GM21737 (cell line): ENCODE measurements at regions not wholly inside any gene's neighbourhood (a gene's known extent, or its start where the extent isn't known, plus 50 kb on each side); places are given as distances from the start of the nearest gene placed in this dataset.
"Not testable (repeated sequence)": the region's sequence is repeated elsewhere in the genome, so short reads cannot be mapped to it uniquely, and the experiment has no call there.

Experiments used
- ATAC-seq: cut with Tn5 transposase; IDR thresholded peaks from one replicate; pipeline ENCODE4 v1.9.1; 2021; ENCODE audit warnings: mild to moderate bottlenecking, moderate library complexity; ENCODE audit not compliant: unreplicated experiment

DNA sequence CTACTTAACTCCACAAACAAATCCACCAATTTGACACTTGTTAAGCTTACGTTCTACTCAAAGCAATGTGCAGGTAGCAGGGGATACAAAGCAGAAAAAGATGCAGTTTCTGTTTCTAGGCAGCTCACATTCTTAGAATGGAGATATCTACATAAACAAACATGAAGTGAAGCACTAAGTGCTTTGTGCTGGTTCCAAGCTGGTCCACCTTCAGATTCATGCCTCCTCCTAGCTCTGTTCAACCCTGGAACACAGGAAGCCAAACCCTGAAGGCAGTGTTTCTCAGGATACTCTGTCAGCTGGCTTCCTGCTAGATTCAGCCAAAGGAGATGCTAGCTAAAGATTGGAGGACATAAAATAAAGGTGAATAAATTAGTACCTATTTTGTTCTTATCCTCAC is 55.3 kb upstream of the NOL4 start:
- ATAC-seq: no peak

GRCh38 chr18:34280653-34281052 is 55.9 kb upstream of the NOL4 start:
- ATAC-seq: no peak

- no peak for ATAC-seq
These were observed 56.6 kb upstream of the NOL4 start for GRCh38 chr18:34281290-34281689.

- ATAC-seq: no peak
These were observed 57.0 kb upstream of the NOL4 start for GRCh38 chr18:34281722-34282121.

GRCh38 chr18:34283506-34283905 is 58.8 kb upstream of the NOL4 start:
- no peak for ATAC-seq

DNA sequence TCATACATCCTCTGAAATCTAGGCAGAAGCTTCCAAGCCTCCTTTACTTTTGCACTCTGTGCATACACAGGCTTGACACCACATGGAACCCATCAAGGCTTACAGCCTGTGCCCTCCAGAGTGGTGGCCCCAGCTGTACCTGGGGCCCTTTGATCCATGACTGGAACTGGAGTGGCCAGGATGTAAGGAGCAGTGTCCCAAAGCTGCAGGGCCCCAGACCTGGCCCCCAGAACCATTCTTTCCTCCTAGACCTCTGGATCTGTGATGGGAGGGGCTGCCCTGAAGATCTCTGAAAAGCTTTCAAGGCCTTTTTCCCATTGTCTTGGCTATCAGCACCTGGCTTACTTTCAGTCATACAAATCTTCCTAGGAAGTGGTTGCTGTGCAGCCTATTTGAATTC is 63.1 kb upstream of the NOL4 start:
- ATAC-seq: no peak

GRCh38 chr18:34292594-34292993 is 67.9 kb upstream of the NOL4 start:
- ATAC-seq: no peak

GRCh38 chr18:34297287-34297686 is 72.6 kb upstream of the NOL4 start:
- no peak for ATAC-seq

GRCh38 chr18:34299828-34300227 is 75.1 kb upstream of the NOL4 start:
- no peak for ATAC-seq

DNA sequence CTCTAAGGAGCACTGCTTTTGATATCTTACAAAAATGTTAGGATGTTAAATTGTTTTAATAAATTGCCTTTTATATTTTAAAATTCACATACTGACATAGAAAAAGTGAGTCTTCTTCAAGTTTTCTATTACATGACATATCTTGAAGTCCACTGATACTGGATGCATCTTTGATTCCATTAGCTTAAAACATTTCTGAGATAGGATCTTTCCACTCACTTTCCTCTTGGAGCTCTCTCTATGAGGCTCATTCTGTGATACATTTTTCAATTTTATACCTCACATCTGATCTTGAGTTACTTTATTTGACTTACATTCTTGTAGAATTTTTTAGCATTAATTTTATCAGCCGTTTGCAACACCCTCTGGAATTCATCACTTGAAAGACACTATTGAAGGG is 86.8 kb upstream of the NOL4 start:
- no peak for ATAC-seq

DNA sequence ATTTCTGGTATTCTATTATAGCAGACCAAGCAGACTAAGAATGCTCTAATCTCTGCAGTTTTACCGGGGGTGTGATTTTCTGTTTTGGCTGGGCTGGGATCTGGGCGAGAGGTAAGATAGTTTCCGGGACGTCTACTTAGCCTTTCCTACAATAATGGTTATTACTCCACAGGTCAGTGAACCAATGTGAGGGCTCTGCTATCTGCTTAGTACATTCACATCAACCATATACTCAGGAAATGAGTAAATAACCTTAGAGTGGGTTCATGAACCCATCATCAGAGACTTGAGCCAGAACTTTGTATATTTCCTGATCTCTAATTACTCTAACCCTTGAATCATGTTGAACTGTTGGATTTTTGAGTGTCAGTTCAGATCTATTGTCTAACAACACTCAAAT is 90.1 kb upstream of the NOL4 start:
- ATAC-seq: no peak

DNA sequence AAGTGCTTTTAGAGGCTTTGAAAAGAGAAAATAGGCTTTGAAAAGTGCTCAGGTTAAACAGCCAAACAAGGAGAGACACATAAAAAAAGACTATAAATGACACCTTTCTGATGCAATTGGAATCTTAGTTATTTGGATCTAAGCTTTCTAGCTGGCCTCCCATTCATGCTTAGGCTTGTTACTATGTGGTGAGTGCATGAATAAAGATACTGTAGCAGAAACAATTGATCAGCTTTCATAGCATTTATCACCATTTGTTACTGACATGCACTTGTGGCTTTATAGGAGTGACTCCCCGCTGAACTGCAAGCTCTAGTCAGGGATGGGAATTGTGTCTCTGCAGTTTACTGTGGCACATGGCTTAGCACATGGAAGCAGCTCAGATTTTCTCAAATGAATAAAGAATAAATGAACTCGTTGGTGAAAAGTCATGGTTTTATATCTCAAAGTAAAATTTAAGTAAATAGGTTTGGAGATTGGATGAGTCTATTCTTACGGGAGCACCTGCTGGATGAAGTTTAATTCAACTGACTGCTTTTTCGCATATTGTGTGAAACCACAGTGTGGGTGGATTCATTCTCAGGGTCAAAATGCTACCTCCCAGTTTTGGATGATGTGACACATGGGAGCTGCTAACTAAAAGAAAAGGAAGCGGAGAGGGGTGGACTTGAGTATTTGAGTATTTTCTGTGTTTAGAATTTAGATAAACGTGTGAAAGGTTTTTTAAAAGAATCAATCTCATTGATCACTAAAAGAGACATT is 91.1 kb upstream of the NOL4 start:
- no peak for ATAC-seq

DNA sequence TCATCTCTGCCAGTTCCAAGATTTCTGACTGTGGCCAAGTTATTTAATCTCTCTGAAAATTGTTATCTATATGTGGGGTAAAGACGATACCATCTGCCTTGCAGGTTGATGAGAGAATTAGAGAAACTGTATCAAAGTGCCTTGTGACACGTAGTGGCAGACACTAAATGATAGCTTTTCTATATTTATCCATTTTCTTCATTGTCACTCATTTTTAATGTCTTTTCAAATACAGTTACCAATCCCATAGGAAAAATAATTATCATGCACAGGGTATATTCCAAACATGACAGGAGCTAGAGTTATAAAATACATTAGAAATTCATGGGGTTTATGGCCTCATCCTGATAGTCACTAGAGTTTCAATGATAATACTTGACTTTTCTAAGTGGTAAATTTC is 95.6 kb upstream of the NOL4 start:
- no peak for ATAC-seq

- ATAC-seq: no peak
These were observed 96.4 kb upstream of the NOL4 start for GRCh38 chr18:34321066-34321465.

DNA sequence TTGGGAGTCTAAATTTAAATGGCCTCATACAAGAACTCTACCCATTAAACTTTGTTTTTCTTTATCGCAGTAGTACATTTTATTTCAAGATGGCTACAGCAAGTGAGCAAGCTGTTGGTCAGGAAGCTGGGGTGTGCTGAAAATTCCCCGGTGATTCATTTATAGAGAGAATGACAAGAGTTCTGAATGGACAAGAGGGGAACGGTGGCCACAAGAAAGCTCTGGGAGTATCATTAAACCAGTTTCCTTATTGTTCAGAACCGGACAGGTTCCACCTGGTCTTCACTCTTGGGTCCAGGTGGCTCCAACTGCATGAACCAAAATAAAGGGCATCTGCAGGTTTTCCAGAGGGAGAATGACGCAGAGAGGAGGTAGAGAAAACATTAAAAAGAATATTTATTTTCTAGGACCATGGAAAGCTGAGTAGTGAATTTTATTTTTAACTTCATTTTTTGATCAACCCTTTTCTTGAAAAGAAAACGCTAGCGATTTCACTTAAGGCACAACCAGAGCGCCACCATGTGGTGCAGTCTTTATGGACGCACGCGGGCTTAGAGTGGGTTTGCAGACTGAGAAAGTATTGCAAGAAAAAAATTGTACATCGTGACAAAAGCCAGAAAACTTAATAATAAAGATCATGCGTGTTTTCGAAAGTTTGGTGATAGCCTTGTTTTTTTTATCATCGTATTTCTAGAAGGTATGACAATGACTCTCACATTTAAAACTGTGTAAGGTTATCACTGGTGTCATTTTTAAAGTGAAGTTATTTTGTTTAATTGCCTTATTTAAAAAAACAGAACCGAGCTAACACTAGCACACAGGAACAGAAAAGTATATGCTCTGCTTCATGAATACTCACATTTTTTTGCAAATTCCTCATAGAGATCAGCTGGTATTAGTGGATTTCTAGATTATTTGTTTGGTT is 97.9 kb upstream of the NOL4 start:
- peak; percentile 56 for ATAC-seq

DNA sequence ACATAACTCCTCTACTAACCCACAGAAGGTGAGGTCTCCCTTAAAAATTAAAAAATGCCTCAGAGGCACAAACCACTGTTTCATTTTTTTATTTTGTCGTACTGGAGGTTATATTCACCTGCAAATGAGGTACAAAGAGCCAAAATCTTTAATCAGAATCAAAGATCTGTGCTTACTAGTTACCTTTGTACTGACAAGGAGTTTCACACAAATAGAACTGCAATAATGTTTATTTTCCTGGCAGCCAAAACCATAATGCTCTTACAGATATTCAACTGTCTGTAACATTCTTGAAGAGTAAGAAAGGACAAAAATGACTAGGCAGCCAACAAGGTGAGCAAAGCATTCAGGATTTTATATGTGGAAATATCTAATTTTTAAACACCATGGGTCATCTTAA is 105.1 kb upstream of the NOL4 start:
- no peak for ATAC-seq

DNA sequence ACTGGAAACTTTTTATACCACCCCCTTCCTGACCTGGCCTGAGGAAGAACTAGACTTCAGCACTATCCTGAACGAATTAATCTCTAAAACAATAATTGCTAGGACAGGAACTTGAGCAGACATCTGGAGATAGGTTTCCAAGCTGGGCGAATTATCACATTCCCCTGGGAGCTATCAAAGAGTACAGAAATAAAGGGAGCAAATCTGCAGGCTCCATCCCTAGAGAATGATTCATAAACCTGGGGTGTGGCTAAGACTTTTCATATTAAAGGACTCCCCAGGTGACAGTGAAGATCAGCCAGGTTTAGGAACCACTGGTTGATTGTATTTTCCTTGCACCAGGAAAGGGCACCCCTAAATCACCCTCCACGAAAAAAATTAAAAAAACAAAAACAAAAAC is 105.6 kb upstream of the NOL4 start:
- ATAC-seq: no peak

DNA sequence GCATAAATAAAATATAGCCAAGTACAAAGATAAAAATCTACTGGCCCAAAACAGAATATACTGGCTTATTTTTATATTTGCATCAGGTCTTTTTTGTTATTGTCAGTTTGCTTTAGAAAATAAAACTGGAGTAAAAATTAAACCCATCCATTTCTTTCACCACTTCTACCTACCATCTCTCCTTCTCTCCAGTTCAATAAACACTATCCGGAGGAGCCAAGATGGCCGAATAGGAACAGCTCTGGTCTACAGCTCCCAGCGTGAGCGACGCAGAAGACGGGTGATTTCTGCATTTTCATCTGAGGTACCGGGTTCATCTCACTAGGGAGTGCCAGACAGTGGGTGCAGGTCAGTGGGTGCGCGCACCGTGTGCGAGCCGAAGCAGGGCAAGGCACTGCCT is 106.2 kb upstream of the NOL4 start:
- ATAC-seq: not testable (repeated sequence)

- not testable (repeated sequence) for ATAC-seq
These were observed 106.6 kb upstream of the NOL4 start for GRCh38 chr18:34331343-34331742.

DNA sequence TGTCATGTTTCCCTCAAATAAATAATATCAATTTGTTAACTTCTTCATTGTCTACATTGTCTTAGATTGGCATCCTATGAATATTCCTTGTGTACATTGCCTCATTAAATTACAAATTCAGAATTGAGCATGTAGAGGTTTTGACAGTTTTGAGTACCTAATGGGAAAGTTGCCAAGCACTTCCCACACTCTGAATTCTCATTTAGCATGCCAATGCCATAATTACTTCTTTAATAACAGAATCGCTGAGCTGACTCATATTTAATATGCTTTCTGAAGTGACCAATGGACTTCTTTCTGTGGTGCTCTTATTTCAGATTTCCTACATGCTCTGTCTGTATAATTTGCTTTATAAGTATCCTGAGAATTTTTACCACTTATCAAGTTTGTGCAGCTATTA is 114.4 kb upstream of the NOL4 start:
- no peak for ATAC-seq

DNA sequence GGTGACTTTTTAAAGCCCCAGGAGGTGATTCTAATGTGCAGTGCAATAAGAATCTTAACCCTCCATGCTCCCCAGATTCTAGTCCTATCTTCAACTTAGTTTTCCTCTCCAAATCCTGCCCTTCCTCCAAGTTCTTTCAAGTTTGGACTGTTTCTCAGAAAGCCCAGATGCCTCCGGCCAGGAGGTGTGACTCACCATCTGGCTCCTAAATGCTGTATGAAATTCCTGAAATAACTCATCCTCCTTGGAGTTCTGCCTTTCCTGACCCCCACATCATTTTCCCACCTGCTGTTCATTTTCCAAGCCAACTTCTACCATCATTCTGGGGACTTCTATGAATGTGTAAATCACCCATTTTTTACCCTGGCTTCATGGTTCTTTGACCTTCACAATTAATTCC is 118.2 kb upstream of the NOL4 start:
- ATAC-seq: no peak

- ATAC-seq: no peak
These were observed 121.0 kb upstream of the NOL4 start for GRCh38 chr18:34345738-34346137.
